Trophoblast cell (in vitro differentiated cells and primary cell): ENCODE measurements at regions not wholly inside any gene's neighbourhood (a gene's known extent, or its start where the extent isn't known, plus 50 kb on each side); places are given as distances from the start of the nearest gene placed in this dataset.
"Not testable (repeated sequence)": the region's sequence is repeated elsewhere in the genome, so short reads cannot be mapped to it uniquely, and the experiment has no call there.

Source experiments
- DNase-seq, 2 donors: peaks; one replicate each; pipeline ENCODE4 v3.0.0-alpha.2; 2016
- H2AFZ ChIP-seq: 2 replicates; pipeline ENCODE4 v1.6.1; 2013; ENCODE audit warnings: low read length, moderate library complexity, mild to moderate bottlenecking; ENCODE audit not compliant: insufficient read depth, poor library complexity
- H2AK5ac ChIP-seq: 2 replicates; pipeline ENCODE4 v1.6.1; 2013; ENCODE audit warnings: mild to moderate bottlenecking, low read length
- H2BK120ac ChIP-seq: 2 replicates; pipeline ENCODE4 v1.6.1; 2013; ENCODE audit warnings: low read length, mild to moderate bottlenecking, moderate library complexity; ENCODE audit not compliant: insufficient read depth, poor library complexity
- H2BK12ac ChIP-seq: 2 replicates; pipeline ENCODE4 v1.6.1; 2013; ENCODE audit warnings: mild to moderate bottlenecking, low read length, moderate library complexity
- H2BK5ac ChIP-seq: 2 replicates; pipeline ENCODE4 v1.6.1; 2013; ENCODE audit warnings: low read length, low read depth, moderate library complexity, mild to moderate bottlenecking; ENCODE audit not compliant: poor library complexity
- H3K14ac ChIP-seq: 2 replicates; pipeline ENCODE4 v1.6.1; 2013; ENCODE audit warnings: mild to moderate bottlenecking, low read length
- H3K18ac ChIP-seq: 2 replicates; pipeline ENCODE4 v1.6.1; 2013; ENCODE audit warnings: mild to moderate bottlenecking, low read length
- H3K23ac ChIP-seq: 2 replicates; pipeline ENCODE4 v1.6.1; 2013; ENCODE audit warnings: low read length
- H3K27ac ChIP-seq: 2 replicates; pipeline ENCODE4 v1.5.1; 2013; ENCODE audit warnings: low read depth, mild to moderate bottlenecking, inconsistent platforms, low read length, moderate library complexity
- H3K27me3 ChIP-seq: 2 replicates; pipeline ENCODE4 v1.6.1; 2013; ENCODE audit warnings: inconsistent platforms, mild to moderate bottlenecking, low read length, moderate library complexity; ENCODE audit not compliant: insufficient read depth
- H3K36me3 ChIP-seq, 2 experiments: 1 replicate in 1 of 2; 2 replicates in 1 of 2; pipeline ENCODE4 v1.6.1; 2013; ENCODE audit warnings: low read length in 2 of 2, mild to moderate bottlenecking in 2 of 2, moderate library complexity in 1 of 2; ENCODE audit not compliant: insufficient read depth in 2 of 2, control insufficient read depth in 1 of 2
- H3K4ac ChIP-seq: 2 replicates; pipeline ENCODE4 v1.6.1; 2013; ENCODE audit warnings: low read depth, mild to moderate bottlenecking, low read length, moderate library complexity
- H3K4me1 ChIP-seq, 2 experiments: 1 replicate in 1 of 2; 2 replicates in 1 of 2; pipeline ENCODE4 v1.6.1; 2013; ENCODE audit warnings: low read length in 2 of 2, mild to moderate bottlenecking in 2 of 2, moderate library complexity in 1 of 2; ENCODE audit not compliant: insufficient read depth in 2 of 2, control insufficient read depth in 1 of 2
- H3K4me2 ChIP-seq: 2 replicates; pipeline ENCODE4 v1.6.1; 2013; ENCODE audit warnings: inconsistent platforms, mild to moderate bottlenecking, low read length, moderate library complexity
- H3K4me3 ChIP-seq: 2 replicates; pipeline ENCODE4 v1.5.1; 2013; ENCODE audit warnings: mild to moderate bottlenecking, low read depth, low read length, inconsistent platforms
- H3K79me1 ChIP-seq: one replicate; pipeline ENCODE4 v1.6.1; 2013; ENCODE audit warnings: low read length
- H3K79me2 ChIP-seq: 2 replicates; pipeline ENCODE4 v1.6.1; 2013; ENCODE audit warnings: low read length, mild to moderate bottlenecking; ENCODE audit not compliant: control insufficient read depth, insufficient read depth, poor library complexity
- H3K9ac ChIP-seq: 2 replicates; pipeline ENCODE4 v1.6.1; 2013; ENCODE audit warnings: mild to moderate bottlenecking, low read length
- H3K9me3 ChIP-seq: 2 replicates; pipeline ENCODE4 v1.6.1; 2013; ENCODE audit warnings: low read depth, mild to moderate bottlenecking, control low read depth, inconsistent platforms, low read length; ENCODE audit not compliant: insufficient read depth
- H4K12ac ChIP-seq: 2 replicates; pipeline ENCODE4 v1.6.1; 2013; ENCODE audit warnings: low read depth, mild to moderate bottlenecking, low read length, moderate library complexity
- H4K8ac ChIP-seq: 2 replicates; pipeline ENCODE4 v1.6.1; 2013; ENCODE audit warnings: low read depth, mild to moderate bottlenecking, low read length, moderate library complexity
- H4K91ac ChIP-seq: one replicate; pipeline ENCODE4 v1.6.1; 2013; ENCODE audit warnings: low read depth, mild to moderate bottlenecking, low read length, moderate library complexity
- WGBS: extraction: QIAGEN DNeasy Blood & Tissue Kit; methylation state at CpG from one replicate; pipeline ENCODE4 v1.1.7; 2013; ENCODE audit warnings: missing lambda C conversion rate; ENCODE audit not compliant: insufficient read length, insufficient coverage; ENCODE audit errors: extremely low coverage; 5-methylcytosine and 5-hydroxymethylcytosine counted together

GRCh38 chr12:72989458-72989947 lies 717.3 kb downstream of the TRHDE start:
- no CpG with 5 or more reads among the region's 4 CpGs for WGBS
- H3K4me3 ChIP-seq, result no peak overlapping the region
- no peak overlapping the region for H2AK5ac ChIP-seq
- H2BK12ac ChIP-seq, result no peak overlapping the region
- H2AFZ ChIP-seq, result no peak overlapping the region
- H3K4me1 ChIP-seq, result no peaks in the 10 kb centered on the region
- H3K27ac ChIP-seq, result no peak overlapping the region
- no peak overlapping the region for H4K12ac ChIP-seq
- H3K79me2 ChIP-seq, result no peaks in the 10 kb centered on the region
- H3K4ac ChIP-seq, result no peak overlapping the region
- H3K4me2 ChIP-seq, result no peak overlapping the region
- H2BK120ac ChIP-seq, result no peak overlapping the region
- H3K9ac ChIP-seq, result no peak overlapping the region
- no peaks in the 10 kb centered on the region for H3K36me3 ChIP-seq
- no peak overlapping the region for H3K23ac ChIP-seq
- DNase-seq, result no peak
- no peaks in the 10 kb centered on the region for H3K79me1 ChIP-seq
- H3K18ac ChIP-seq, result no peak overlapping the region
- no peaks in the 10 kb centered on the region for H3K27me3 ChIP-seq
- H3K14ac ChIP-seq, result no peak overlapping the region
- H2BK5ac ChIP-seq, result no peak overlapping the region
- H4K8ac ChIP-seq, result no peak overlapping the region
- no peaks in the 10 kb centered on the region for H3K9me3 ChIP-seq
- no peak overlapping the region for H4K91ac ChIP-seq

DNA sequence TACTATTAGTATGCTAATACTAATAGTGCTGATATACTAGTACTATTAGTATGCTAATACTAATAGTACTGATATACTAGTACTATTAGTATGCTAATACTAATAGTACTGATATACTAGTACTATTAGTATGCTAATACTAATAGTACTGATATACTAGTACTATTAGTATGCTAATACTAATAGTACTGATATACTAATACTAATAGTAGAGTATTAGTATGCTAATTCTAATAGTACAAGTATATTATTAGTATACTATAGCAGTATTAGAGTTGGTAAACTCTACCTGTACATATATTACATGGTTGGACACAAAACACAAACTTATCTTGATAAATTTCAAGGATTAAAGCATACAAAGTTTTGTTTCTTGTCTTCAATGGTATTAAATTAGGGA lies 722.9 kb downstream of the TRHDE start:
- not testable (repeated sequence) for H4K12ac ChIP-seq, H3K36me3 ChIP-seq, H2BK5ac ChIP-seq, H2AFZ ChIP-seq, H4K91ac ChIP-seq, H3K18ac ChIP-seq, H3K14ac ChIP-seq, H3K27me3 ChIP-seq, H3K4ac ChIP-seq, H3K4me1 ChIP-seq, H2BK120ac ChIP-seq, H3K9me3 ChIP-seq, H3K23ac ChIP-seq, H3K79me1 ChIP-seq, H2AK5ac ChIP-seq, H4K8ac ChIP-seq, DNase-seq, H2BK12ac ChIP-seq, H3K4me2 ChIP-seq, H3K27ac ChIP-seq, H3K9ac ChIP-seq, H3K79me2 ChIP-seq, H3K4me3 ChIP-seq

DNA sequence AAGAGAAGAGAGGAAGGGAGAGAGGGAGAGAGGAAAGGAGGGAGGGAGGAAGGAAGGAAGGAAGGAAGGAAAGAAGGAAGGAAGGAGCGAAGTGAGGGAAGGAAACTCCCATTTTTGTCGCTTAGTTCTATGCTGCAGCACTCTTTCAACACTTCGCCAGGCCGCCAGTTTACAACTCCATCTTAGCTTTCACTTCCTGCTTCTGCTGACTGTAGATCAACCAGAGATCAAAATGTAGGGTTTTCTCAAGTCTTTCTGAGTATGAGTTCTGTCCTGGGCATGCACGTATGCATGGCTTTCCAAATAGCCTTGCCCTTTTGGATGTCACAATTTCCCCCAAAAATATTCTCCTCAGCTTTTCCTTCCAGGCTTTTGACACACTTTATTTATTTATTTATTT lies 723.4 kb downstream of the TRHDE start:
- no peak overlapping the region for H3K18ac ChIP-seq
- H2AFZ ChIP-seq, result no peak overlapping the region
- no peaks in the 10 kb centered on the region for H3K27me3 ChIP-seq
- no peak for DNase-seq
- H3K9ac ChIP-seq, result no peak overlapping the region
- H4K91ac ChIP-seq, result no peak overlapping the region
- no peak overlapping the region for H2BK12ac ChIP-seq
- H3K14ac ChIP-seq, result no peak overlapping the region
- H3K27ac ChIP-seq, result no peak overlapping the region
- H3K4me1 ChIP-seq, result no peaks in the 10 kb centered on the region
- no peak overlapping the region for H4K8ac ChIP-seq
- no peak overlapping the region for H3K4ac ChIP-seq
- no peaks in the 10 kb centered on the region for H3K36me3 ChIP-seq
- no peaks in the 10 kb centered on the region for H3K79me1 ChIP-seq
- H2AK5ac ChIP-seq, result no peak overlapping the region
- H3K4me3 ChIP-seq, result no peak overlapping the region
- no peaks in the 10 kb centered on the region for H3K9me3 ChIP-seq
- H2BK5ac ChIP-seq, result no peak overlapping the region
- no peak overlapping the region for H4K12ac ChIP-seq
- no peak overlapping the region for H3K23ac ChIP-seq
- no peak overlapping the region for H3K4me2 ChIP-seq
- H3K79me2 ChIP-seq, result no peaks in the 10 kb centered on the region
- no peak overlapping the region for H2BK120ac ChIP-seq
- no CpG with 5 or more reads among the region's 5 CpGs for WGBS

DNA sequence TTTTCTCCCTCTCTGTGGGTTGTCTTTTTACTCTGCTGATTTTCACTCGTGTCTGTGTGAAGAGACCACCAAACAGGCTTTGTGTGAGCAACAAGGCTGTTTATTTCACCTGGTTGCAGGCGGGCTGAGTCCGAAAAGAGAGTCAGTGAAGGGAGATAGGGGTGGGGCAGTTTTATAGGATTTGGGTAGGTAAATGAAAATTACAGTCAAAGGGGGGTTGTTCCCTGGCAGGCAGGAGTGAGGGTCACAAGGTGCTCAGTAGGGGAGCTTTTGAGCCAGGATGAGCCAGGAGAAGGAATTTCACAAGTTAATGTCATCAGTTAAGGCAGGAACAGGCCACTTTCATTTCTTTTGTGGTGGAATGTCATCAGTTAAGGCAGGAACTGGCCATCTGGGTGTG lies 729.6 kb downstream of the TRHDE start:
- H3K79me2 ChIP-seq, H3K27me3 ChIP-seq, H3K14ac ChIP-seq, H3K27ac ChIP-seq, H3K4ac ChIP-seq, H3K9me3 ChIP-seq, H3K4me1 ChIP-seq, H3K18ac ChIP-seq, H2AFZ ChIP-seq, H2BK12ac ChIP-seq, H3K36me3 ChIP-seq, H3K9ac ChIP-seq, H3K4me3 ChIP-seq, H2BK5ac ChIP-seq, H2BK120ac ChIP-seq, H3K23ac ChIP-seq, H4K8ac ChIP-seq, H2AK5ac ChIP-seq, H4K12ac ChIP-seq, H3K79me1 ChIP-seq, DNase-seq, H3K4me2 ChIP-seq, H4K91ac ChIP-seq: not testable (repeated sequence)
- no CpG with 5 or more reads among the region's 3 CpGs for whole genome bisulfite sequencing
